ENCODE measurements at regions not wholly inside any gene's neighbourhood (a gene's known extent, or its start where the extent isn't known, plus 50 kb on each side); places are given as distances from the start of the nearest gene placed in this dataset.

DNA sequence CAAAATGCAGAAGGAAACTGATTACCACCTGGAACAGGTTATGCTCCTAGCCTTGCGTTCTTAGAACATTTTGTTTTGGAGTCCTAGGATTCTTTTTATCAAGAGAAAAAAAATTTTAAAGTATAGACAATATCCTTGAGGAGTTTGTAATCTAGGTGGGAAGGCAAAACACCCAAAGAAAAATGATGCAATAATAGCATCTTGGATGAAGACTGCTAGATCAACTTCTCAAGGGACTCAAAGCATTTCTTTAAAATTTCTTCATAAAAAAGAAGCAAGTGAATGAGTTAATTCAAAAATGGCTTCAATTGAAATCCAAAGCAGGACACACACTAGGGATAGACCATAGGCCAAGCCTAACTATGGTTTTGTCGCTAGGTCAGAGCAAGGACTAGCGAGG lies 515.8 kb upstream of the ZFHX3 start:
- peaks cover 18% of the 10 kb centered on the region for H3K27me3 ChIP-seq (replicated peaks; ENCODE audit: control insufficient read depth, insufficient read depth, low read length)
- H3K4me3 ChIP-seq (ENCODE audit: low read length): no peak overlapping the region
- H3K36me3 ChIP-seq (ENCODE audit: control insufficient read depth, insufficient read depth, low read length, severe bottlenecking): no peaks in the 10 kb centered on the region
- no peak for DNase-seq (ENCODE audit: low read depth)
- no peaks in the 10 kb centered on the region for H3K4me1 ChIP-seq (ENCODE audit: control insufficient read depth, insufficient read depth, low read length)
- no peak overlapping the region for H3K9ac ChIP-seq (ENCODE audit: low read length)
- H3K9me3 ChIP-seq (ENCODE audit: control insufficient read depth, low read length): no peaks in the 10 kb centered on the region

GRCh38 chr16:73560497-73560896 lies 512.6 kb upstream of the ZFHX3 start:
- no peak overlapping the region for H3K4me3 ChIP-seq (ENCODE audit: low read length)
- H3K9ac ChIP-seq (ENCODE audit: low read length): no peak overlapping the region
- DNase-seq (ENCODE audit: low read depth): no peak
- peaks cover 2% of the 10 kb centered on the region for H3K27me3 ChIP-seq (replicated peaks; ENCODE audit: control insufficient read depth, insufficient read depth, low read length)
- H3K9me3 ChIP-seq (ENCODE audit: control insufficient read depth, low read length): no peaks in the 10 kb centered on the region
- no peaks in the 10 kb centered on the region for H3K36me3 ChIP-seq (ENCODE audit: control insufficient read depth, insufficient read depth, low read length, severe bottlenecking)
- H3K4me1 ChIP-seq (ENCODE audit: control insufficient read depth, insufficient read depth, low read length): no peaks in the 10 kb centered on the region

DNA sequence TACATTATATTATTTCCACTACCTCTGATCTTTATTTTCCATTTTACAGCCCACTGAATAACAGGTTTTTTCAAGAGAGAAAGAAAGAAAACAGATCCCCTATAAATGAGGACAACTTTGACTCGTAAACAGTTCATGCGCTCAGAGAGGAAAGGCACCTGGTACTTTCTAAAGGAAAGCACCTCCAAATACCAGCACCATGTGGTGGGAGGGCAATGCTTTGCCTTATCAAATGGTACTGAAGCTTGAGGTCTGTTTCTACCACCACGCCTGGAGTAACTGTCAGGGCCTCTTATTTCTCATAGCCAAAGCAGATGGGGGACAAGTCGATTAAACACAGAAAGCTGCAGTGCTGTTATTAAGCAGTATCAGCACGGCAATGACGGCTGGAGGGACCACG lies 510.3 kb upstream of the ZFHX3 start:
- H3K4me1 ChIP-seq (ENCODE audit: control insufficient read depth, insufficient read depth, low read length): no peaks in the 10 kb centered on the region
- H3K4me3 ChIP-seq (ENCODE audit: low read length): no peak overlapping the region
- peaks cover 4% of the 10 kb centered on the region for H3K27me3 ChIP-seq (replicated peaks; ENCODE audit: control insufficient read depth, insufficient read depth, low read length)
- no peak for DNase-seq (ENCODE audit: low read depth)
- no peaks in the 10 kb centered on the region for H3K36me3 ChIP-seq (ENCODE audit: control insufficient read depth, insufficient read depth, low read length, severe bottlenecking)
- no peak overlapping the region for H3K9ac ChIP-seq (ENCODE audit: low read length)
- H3K9me3 ChIP-seq (ENCODE audit: control insufficient read depth, low read length): no peaks in the 10 kb centered on the region

DNA sequence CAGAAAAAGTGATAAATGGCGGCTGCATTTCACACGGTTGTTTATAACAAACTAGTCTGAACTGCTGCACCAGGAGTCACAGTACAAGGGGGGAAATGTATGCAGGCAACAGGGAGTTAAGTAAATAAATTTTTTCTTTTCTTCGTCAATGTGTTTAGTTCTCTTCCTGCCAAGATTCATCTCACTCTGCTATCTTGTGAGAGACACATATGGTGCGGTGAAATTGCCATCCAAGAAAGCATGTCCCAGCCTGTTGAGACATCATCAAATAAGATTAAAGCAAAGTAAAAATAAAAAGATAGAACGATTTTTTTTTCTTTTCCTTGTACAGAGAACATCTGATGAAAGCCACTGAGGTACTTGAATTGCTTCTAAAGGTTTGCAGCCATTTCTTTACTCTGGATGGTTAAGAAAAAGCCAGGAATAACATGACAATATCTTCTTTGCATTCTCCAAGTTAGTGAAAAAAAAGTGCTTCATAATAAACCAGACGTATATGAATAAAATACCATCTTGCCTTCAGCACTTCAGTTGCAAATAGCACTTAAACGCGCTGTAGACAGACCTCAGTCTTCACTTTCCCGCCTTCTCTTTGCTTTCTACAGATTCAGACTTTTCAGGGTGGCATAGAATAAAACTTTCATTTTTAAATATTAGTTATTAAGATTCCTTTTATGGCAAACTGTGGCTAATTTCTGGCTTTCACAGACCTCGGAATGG lies 506.2 kb upstream of the ZFHX3 start:
- DNase-seq (ENCODE audit: low read depth): no peak

DNA sequence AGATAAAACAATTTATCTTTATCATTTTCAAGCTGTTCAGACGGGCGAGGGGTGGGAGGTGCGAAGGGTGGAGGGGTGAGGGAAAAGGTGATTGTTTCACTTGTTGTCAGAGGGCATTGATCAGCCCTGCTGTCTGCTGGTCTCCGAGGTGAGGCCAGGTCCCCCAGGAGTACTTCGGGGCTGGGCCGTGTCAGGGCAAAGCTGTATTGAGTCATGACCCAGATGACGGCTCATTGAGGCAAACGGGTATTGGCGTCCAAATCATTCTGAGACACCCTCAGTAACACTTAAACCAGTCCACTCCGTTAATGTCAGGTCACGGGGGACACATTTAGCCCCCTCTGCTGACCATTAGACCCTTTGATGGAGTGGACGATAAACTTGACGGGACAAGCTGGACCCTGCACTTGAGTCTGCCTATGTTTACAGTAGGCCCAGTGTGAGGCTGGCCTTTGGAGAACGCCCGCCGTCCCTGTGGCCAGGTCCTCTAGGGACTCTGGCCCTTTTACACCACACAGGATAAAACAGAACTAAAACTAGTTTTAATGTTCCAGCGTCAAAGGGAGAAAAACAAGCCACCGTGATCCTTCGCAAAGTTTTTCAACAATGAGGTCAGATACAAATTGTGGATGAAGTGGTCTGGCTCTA lies 502.2 kb upstream of the ZFHX3 start:
- no peak for DNase-seq (ENCODE audit: low read depth)
- H3K4me1 ChIP-seq (ENCODE audit: control insufficient read depth, insufficient read depth, low read length): no peaks in the 10 kb centered on the region
- no peak overlapping the region for H3K4me3 ChIP-seq (ENCODE audit: low read length)
- no peaks in the 10 kb centered on the region for H3K36me3 ChIP-seq (ENCODE audit: control insufficient read depth, insufficient read depth, low read length, severe bottlenecking)
- no peak overlapping the region for H3K9ac ChIP-seq (ENCODE audit: low read length)
- no peaks in the 10 kb centered on the region for H3K9me3 ChIP-seq (ENCODE audit: control insufficient read depth, low read length)
- peaks cover 40% of the 10 kb centered on the region for H3K27me3 ChIP-seq (replicated peaks; ENCODE audit: control insufficient read depth, insufficient read depth, low read length)

More for the DNA sequence above, 506.2 kb upstream of the ZFHX3 start:
- Histone ChIP-seq H3K36me3 (ENCODE audit: control insufficient read depth, insufficient read depth, low read length, severe bottlenecking) (no peaks in the 10 kb centered on the region), H3K4me3 (ENCODE audit: low read length) (no peak overlapping the region), H3K9me3 (ENCODE audit: control insufficient read depth, low read length) (no peaks in the 10 kb centered on the region), H3K27me3 (replicated peaks; ENCODE audit: control insufficient read depth, insufficient read depth, low read length) (peaks cover 17% of the 10 kb centered on the region), H3K9ac (ENCODE audit: low read length) (no peak overlapping the region), H3K4me1 (ENCODE audit: control insufficient read depth, insufficient read depth, low read length) (no peaks in the 10 kb centered on the region)

- H3K4me1 ChIP-seq (ENCODE audit: control insufficient read depth, insufficient read depth, low read length): no peaks in the 10 kb centered on the region
- no peak for DNase-seq (ENCODE audit: low read depth)
- H3K9ac ChIP-seq (ENCODE audit: low read length): no peak overlapping the region
- no peaks in the 10 kb centered on the region for H3K36me3 ChIP-seq (ENCODE audit: control insufficient read depth, insufficient read depth, low read length, severe bottlenecking)
- H3K4me3 ChIP-seq (ENCODE audit: low read length): no peak overlapping the region
- H3K27me3 ChIP-seq (replicated peaks; ENCODE audit: control insufficient read depth, insufficient read depth, low read length): peaks cover 52% of the 10 kb centered on the region
- no peaks in the 10 kb centered on the region for H3K9me3 ChIP-seq (ENCODE audit: control insufficient read depth, low read length)
Measured at GRCh38 chr16:73547552-73548403, 499.9 kb upstream of the ZFHX3 start.

DNA sequence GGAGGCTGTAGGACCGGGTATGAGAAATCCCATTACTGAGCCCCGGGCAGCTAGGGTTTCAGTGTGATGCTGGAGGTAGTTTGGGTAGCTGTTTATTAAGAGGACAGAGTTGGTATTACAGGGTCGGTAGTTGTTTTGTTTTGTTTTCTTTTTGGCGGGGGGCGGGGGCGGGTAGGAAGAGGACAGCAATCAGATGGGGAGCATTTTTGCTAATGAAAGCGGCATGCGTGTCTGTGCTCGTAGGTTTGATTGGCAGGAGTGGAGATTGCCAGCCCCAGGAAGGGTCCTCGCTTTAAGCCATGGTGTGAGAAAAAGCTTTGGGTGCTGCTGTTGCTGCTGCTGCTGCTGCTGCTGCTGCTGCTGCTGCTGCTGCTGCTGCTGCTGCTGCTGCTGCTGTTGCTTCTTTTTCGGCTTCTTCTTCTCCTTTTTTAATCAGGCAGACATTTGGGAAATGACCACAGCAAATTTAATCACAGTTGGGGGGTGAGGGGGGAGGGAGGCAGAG lies 498.5 kb upstream of the ZFHX3 start:
- Histone ChIP-seq H3K9ac (ENCODE audit: low read length) (no peak overlapping the region), H3K27me3 (replicated peaks; ENCODE audit: control insufficient read depth, insufficient read depth, low read length) (peaks cover 48% of the 10 kb centered on the region), H3K4me1 (ENCODE audit: control insufficient read depth, insufficient read depth, low read length) (no peaks in the 10 kb centered on the region), H3K4me3 (ENCODE audit: low read length) (no peak overlapping the region), H3K36me3 (ENCODE audit: control insufficient read depth, insufficient read depth, low read length, severe bottlenecking) (no peaks in the 10 kb centered on the region), H3K9me3 (ENCODE audit: control insufficient read depth, low read length) (no peaks in the 10 kb centered on the region)
- DNase-seq (ENCODE audit: low read depth): no peak

- DNase-seq (ENCODE audit: low read depth): no peak
- no peaks in the 10 kb centered on the region for H3K4me1 ChIP-seq (ENCODE audit: control insufficient read depth, insufficient read depth, low read length)
- H3K9me3 ChIP-seq (ENCODE audit: control insufficient read depth, low read length): no peaks in the 10 kb centered on the region
- H3K36me3 ChIP-seq (ENCODE audit: control insufficient read depth, insufficient read depth, low read length, severe bottlenecking): no peaks in the 10 kb centered on the region
- H3K9ac ChIP-seq (ENCODE audit: low read length): no peak overlapping the region
- H3K4me3 ChIP-seq (ENCODE audit: low read length): no peak overlapping the region
- H3K27me3 ChIP-seq (replicated peaks; ENCODE audit: control insufficient read depth, insufficient read depth, low read length): peaks cover 45% of the 10 kb centered on the region
Measured at GRCh38 chr16:73545755-73546154, 497.8 kb upstream of the ZFHX3 start.

DNA sequence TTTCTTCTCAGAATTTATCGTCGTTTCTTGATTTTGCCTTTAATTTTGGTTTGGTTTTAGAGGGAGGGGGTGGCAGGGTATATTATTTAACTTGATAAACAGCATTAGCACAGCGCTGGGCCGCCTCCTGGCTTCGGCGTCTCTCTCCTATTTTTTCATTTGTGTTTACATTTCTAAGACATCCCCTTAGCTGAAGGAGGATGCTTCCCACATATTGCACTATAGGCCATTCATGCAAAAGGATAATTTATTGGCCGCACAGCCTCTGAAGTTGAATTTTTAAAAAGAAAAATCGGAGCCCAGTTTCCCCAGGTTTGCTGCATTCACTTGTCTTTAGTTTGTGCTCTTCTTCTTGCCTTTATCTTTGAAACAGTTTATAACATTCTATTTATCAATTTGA lies 497.4 kb upstream of the ZFHX3 start:
- H3K9me3 ChIP-seq (ENCODE audit: control insufficient read depth, low read length): no peaks in the 10 kb centered on the region
- no peaks in the 10 kb centered on the region for H3K4me1 ChIP-seq (ENCODE audit: control insufficient read depth, insufficient read depth, low read length)
- H3K9ac ChIP-seq (ENCODE audit: low read length): no peak overlapping the region
- H3K27me3 ChIP-seq (replicated peaks; ENCODE audit: control insufficient read depth, insufficient read depth, low read length): peaks cover 45% of the 10 kb centered on the region
- no peaks in the 10 kb centered on the region for H3K36me3 ChIP-seq (ENCODE audit: control insufficient read depth, insufficient read depth, low read length, severe bottlenecking)
- H3K4me3 ChIP-seq (ENCODE audit: low read length): no peak overlapping the region
- DNase-seq (ENCODE audit: low read depth): no peak

DNA sequence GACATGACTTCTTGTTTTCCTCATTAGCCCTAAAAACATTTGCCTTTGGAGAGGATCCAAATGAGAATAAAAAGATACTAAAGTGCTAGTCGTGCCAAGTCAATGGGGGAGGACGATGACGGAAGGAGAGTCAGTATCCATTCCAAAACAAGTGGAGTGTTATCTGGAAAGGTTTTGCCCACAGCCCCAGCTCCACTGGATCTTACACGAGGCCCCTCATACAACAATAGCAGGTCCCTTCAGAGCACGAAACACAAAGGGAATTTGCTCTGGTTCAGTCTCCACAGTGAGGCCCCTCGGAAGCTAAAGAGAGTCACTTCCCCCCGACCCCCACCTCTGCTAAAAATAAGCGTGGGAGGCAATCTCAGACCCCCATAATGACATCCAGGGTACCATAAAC lies 496.9 kb upstream of the ZFHX3 start:
- H3K36me3 ChIP-seq (ENCODE audit: control insufficient read depth, insufficient read depth, low read length, severe bottlenecking): no peaks in the 10 kb centered on the region
- no peak overlapping the region for H3K4me3 ChIP-seq (ENCODE audit: low read length)
- peaks cover 40% of the 10 kb centered on the region for H3K27me3 ChIP-seq (replicated peaks; ENCODE audit: control insufficient read depth, insufficient read depth, low read length)
- no peaks in the 10 kb centered on the region for H3K4me1 ChIP-seq (ENCODE audit: control insufficient read depth, insufficient read depth, low read length)
- no peaks in the 10 kb centered on the region for H3K9me3 ChIP-seq (ENCODE audit: control insufficient read depth, low read length)
- H3K9ac ChIP-seq (ENCODE audit: low read length): no peak overlapping the region
- no peak for DNase-seq (ENCODE audit: low read depth)

GRCh38 chr16:73543970-73544599 lies 496.2 kb upstream of the ZFHX3 start:
- no peak overlapping the region for H3K4me3 ChIP-seq (ENCODE audit: low read length)
- no peaks in the 10 kb centered on the region for H3K36me3 ChIP-seq (ENCODE audit: control insufficient read depth, insufficient read depth, low read length, severe bottlenecking)
- no peaks in the 10 kb centered on the region for H3K4me1 ChIP-seq (ENCODE audit: control insufficient read depth, insufficient read depth, low read length)
- H3K9me3 ChIP-seq (ENCODE audit: control insufficient read depth, low read length): no peaks in the 10 kb centered on the region
- no peak overlapping the region for H3K9ac ChIP-seq (ENCODE audit: low read length)
- no peak for DNase-seq (ENCODE audit: low read depth)
- peaks cover 40% of the 10 kb centered on the region for H3K27me3 ChIP-seq (replicated peaks; ENCODE audit: control insufficient read depth, insufficient read depth, low read length)

All from adipocyte (in vitro differentiated cells).